HG03469 (cell line): ENCODE measurements at regions not wholly inside any gene's neighbourhood (a gene's known extent, or its start where the extent isn't known, plus 50 kb on each side); places are given as distances from the start of the nearest gene placed in this dataset.
A peak's percentile ranks its signal among the peaks of the same experiment; 100 is the strongest.
"Not testable (repeated sequence)": the region's sequence is repeated elsewhere in the genome, so short reads cannot be mapped to it uniquely, and the experiment has no call there.

Experiments used
- ATAC-seq: cut with Tn5 transposase; IDR thresholded peaks from one replicate; pipeline ENCODE4 v1.9.1; 2021; ENCODE audit warnings: mild to moderate bottlenecking, moderate library complexity, moderate number of reproducible peaks; ENCODE audit not compliant: unreplicated experiment

DNA sequence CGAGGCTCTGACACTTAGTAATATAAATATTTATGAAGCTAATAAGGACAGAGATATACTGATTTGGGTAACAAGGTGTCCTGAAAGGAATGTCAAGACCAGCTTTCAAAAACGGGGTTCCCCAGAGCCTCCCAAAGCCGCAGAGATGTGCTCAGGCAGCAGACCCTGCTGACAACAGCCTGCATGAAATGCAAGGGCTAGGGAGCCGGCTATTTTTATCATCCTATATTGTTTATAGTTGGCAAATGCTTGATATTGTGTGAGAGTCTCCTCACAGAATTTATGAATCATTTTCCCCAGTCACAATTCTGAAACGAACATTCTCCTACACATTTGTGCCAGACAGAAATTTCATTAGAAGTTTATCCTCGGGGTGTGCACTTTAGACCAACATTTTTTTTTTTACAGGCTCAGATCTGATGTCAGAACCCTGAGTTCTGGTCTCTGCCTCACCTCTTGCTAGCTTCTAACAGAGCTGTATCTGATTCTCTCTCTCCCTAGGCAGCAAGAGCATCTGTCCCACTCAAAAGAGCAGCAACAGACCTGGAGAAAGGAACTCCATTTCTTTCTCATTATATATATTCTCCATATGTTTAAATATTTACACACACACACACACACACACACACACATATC, 302.3 kb upstream of the PLD5 start:
- ATAC-seq = no peak

- ATAC-seq = no peak
Observed at GRCh38 chr1:242824435-242824834, 299.9 kb upstream of the PLD5 start.

DNA sequence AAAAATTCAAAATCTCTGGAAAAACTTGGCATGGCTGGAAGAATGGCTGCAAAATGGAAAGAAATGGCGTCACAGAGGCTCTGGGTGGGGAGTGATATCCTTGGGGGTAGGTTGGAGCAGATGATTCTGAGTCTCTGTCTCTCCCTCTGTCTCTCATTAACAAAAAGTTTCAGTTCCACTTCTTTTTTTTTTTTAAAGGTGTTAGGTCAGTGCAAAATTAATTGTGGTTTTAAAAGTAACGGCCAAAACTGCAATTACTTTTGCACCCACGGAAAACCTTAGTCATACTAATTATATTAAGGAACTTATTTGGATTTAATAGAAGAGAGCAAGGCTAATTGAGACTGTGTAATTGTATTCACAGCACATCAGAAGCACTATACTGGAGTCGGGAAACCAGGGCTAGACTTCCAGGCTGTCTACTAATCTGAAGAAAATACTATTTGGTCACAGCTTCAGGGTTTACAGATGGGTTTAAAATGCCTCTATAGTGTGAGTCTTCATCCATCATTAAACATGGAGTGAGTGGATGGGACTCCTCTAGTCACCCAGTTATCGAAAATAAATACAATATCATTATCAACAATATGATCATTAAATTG, 289.1 kb upstream of the PLD5 start:
- ATAC-seq = peak; percentile 89

GRCh38 chr1:242811092-242811840, 286.8 kb upstream of the PLD5 start:
- ATAC-seq = no peak

- ATAC-seq = no peak
Observed at GRCh38 chr1:242806324-242806723, 281.8 kb upstream of the PLD5 start.

GRCh38 chr1:242805360-242805759, 280.9 kb upstream of the PLD5 start:
- not testable (repeated sequence) for ATAC-seq

DNA sequence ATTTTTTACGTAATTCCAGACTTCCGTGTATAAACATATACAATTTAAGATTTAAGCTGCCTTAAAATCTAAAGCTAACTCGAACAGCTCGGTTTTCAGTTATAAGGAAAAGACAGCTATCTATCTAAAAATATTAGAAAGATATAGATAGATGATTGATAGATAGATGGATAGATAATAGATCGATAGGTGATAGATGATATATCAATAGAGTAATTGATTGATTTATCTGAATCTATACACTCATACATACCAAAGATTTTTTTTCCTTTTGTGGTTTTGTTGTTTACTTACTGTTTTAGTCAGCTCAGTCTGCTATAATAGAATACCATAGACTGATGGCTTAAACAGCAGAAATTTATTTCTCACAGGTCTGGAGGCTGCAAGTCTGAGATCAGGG, 278.5 kb upstream of the PLD5 start:
- no peak for ATAC-seq

DNA sequence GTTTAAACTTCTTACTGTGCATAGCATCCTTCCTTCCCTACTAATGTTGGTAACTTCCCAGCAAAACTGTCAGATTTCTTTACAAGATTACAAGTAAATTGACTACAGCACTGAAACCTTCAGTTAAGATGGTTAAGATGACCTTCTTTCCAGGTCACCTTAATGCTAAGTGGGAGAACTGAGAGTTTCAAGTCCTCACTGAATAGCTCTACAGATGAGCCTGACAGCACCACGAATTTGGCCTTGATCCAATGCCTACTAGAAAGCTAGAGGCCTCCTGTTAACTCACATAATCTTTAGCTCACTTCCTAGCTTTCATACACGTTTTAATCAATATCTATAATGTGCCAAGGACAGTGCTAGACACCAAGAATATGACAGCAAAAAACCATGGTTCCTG, 276.0 kb upstream of the PLD5 start:
- peak; percentile 63 for ATAC-seq

DNA sequence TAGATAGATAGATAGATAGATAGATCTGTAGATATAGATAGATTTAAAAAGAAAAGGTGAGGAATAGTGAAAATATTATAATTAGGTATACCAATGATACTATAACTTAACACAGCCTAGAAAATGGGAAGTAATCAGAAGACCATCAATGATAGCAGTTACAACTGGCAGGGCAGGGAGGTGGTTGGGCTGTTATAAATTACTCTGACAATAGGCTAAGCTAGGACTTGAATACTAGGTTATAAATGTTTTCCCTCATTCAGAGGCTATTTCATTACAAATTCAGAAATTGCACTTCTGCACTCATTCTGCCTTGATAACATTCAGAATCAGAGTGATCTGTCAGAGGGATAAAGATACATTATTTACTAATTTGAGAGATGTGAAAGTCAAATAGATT, 273.4 kb upstream of the PLD5 start:
- no peak for ATAC-seq

DNA sequence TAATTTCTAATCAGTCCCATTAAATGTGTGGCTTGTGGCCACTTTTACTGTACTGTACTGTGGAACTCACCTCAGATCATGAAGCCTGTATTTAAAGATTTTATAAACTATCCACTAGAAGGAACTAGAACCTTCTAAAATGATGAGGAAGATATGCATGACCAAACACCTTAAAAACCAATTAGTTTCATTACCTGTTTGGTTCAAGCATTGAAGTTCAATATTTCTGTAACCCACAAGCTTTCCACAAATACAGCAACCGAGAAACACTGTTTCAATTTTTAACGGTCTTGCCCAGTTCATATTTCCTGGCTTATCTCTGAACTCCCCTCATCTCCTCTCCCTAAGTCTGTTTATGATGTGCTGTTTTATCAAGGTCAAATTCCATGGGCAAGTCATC, 264.3 kb upstream of the PLD5 start:
- peak; percentile 81 for ATAC-seq

GRCh38 chr1:242787968-242788367, 263.5 kb upstream of the PLD5 start:
- ATAC-seq = no peak

- ATAC-seq = no peak
Observed at GRCh38 chr1:242784807-242785206, 260.3 kb upstream of the PLD5 start.

DNA sequence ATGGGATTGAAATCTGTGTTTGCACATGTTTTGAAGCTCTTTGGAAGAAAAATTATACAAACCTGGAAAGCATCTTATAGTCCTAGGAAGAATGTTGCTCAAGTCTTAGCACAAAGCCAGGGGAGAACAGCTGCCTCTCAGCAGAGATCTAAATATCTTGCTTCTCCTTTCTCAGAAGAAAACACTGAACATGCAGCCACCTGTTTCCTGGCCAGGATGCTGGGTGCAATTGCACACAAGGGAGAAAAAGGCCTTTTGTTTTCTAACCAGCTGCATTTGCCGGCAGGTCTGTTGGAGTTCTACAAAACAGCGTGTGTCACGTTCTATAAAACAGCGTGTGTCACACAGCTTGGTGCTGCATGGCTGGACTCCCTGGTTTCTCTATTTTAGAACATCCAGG, 259.6 kb upstream of the PLD5 start:
- ATAC-seq = peak; percentile 48

GRCh38 chr1:242774256-242774655, 249.8 kb upstream of the PLD5 start:
- no peak for ATAC-seq

GRCh38 chr1:242770366-242770765, 245.9 kb upstream of the PLD5 start:
- ATAC-seq = no peak

- no peak for ATAC-seq
Observed at GRCh38 chr1:242764161-242764560, 239.7 kb upstream of the PLD5 start.

DNA sequence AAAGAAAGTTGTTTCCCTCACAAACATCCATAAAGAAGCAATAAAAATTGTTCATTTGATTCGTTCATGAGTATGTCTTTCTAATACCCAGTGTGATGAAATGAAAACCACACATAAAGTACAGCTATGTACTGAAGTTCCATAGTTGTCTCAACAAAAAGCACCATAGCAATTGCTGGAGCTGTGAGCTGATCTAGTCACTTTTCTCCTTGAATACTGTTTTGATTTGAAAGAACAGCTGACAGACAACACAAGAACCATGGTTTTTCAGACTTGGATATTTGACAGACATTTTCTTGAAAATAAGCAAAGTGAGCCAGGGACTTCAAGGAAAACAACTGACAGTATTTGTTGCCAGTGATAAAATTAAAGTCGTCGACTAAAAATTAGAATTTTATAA, 237.1 kb upstream of the PLD5 start:
- ATAC-seq = no peak

- no peak for ATAC-seq
Observed at GRCh38 chr1:242754926-242755325, 230.4 kb upstream of the PLD5 start.

DNA sequence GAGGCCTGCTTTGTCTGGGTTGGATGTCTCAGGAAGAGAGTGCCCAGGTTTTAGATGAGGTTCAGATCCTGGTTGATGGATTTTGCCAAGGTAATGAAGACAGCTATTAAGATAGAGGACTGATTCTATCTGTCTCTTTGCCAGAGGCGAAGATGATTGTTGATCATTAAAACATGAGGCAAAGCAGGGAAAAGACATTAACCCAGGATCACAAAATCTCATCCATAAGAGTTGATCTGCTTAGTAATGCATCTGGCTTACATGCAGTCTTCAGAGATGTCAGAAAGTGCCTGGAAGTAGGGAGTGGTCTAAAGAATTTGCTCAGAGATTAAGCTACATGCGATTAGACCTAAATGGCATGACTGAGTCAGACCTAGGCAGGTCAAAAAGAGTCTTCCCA, 229.6 kb upstream of the PLD5 start:
- ATAC-seq = no peak

DNA sequence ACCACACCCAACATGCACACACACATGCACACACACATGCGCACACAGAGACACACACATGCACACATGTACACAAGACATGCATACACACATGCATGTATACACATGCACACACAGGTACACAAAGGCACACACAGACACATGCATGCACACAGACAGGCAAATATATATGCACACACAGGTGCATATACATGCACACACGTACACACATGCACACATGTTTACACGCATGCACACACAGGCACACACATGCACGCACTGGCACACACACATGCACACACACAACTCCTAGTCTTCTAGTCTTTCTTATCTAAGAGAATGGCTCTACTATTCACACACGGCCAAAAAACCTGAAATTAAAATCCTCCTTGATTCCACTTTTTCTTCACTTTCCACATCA, 222.7 kb upstream of the PLD5 start:
- ATAC-seq = no peak

DNA sequence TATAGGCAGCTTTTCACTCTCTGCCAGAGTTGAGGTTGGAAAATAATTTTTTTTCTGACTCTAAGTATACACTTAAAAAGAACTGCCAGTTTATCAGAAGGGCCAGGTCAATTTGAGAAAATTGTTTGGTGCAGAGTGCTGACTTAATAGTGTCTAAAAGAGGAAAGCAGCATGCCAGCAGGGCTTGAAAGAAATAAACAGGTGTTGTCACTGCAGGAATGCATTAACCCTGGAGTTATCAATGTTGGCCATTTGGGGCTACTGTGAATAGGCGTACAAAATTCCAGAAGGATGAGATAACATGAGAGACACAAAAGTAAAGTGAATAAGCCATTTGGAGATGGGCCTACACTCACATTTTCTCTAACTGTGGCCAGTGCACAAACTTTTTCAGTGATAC, 220.6 kb upstream of the PLD5 start:
- no peak for ATAC-seq
